ENCODE measurements at regions not wholly inside any gene's neighbourhood (a gene's known extent, or its start where the extent isn't known, plus 50 kb on each side); places are given as distances from the start of the nearest gene placed in this dataset.

GRCh38 chr10:84908491-84908890 lies 580.1 kb downstream of the CCSER2 start:
- Histone ChIP-seq H3K9me3 (no peaks in the 10 kb centered on the region), H3K4me3 (no peak overlapping the region), H3K36me3 (no peaks in the 10 kb centered on the region), H3K27ac (no peak overlapping the region), H3K4me1 (no peaks in the 10 kb centered on the region), H3K27me3 (no peaks in the 10 kb centered on the region)
- 54 to 59% methylated on average over 4 of the region's 4 CpGs for WGBS, 2 donors
- DNase-seq: no peak
- intact Hi-C loops (cut with DNase I): no loop called here
- no peak for TF ChIP-seq POLR2A (IDR thresholded peaks at IDR 0.05)
- TF ChIP-seq, protein P1, sequence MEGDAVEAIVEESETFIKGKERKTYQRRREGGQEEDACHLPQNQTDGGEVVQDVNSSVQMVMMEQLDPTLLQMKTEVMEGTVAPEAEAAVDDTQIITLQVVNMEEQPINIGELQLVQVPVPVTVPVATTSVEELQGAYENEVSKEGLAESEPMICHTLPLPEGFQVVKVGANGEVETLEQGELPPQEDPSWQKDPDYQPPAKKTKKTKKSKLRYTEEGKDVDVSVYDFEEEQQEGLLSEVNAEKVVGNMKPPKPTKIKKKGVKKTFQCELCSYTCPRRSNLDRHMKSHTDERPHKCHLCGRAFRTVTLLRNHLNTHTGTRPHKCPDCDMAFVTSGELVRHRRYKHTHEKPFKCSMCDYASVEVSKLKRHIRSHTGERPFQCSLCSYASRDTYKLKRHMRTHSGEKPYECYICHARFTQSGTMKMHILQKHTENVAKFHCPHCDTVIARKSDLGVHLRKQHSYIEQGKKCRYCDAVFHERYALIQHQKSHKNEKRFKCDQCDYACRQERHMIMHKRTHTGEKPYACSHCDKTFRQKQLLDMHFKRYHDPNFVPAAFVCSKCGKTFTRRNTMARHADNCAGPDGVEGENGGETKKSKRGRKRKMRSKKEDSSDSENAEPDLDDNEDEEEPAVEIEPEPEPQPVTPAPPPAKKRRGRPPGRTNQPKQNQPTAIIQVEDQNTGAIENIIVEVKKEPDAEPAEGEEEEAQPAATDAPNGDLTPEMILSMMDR (IDR thresholded peaks at IDR 0.05): no peak

GRCh38 chr10:84921701-84922100 lies 593.3 kb downstream of the CCSER2 start:
- no peak for DNase-seq
- TF ChIP-seq, protein P1 (IDR thresholded peaks at IDR 0.05): no peak
- TF ChIP-seq POLR2A (IDR thresholded peaks at IDR 0.05): no peak
- Histone ChIP-seq H3K4me3 (no peak overlapping the region), H3K27me3 (no peaks in the 10 kb centered on the region), H3K27ac (no peak overlapping the region), H3K4me1 (no peaks in the 10 kb centered on the region), H3K36me3 (no peaks in the 10 kb centered on the region), H3K9me3 (peaks cover 0 to 7% (median 0%) of the 10 kb centered on the region in 3 donors)
- WGBS, 2 donors: 35% methylated on average over 1 of the region's 1 CpG
- intact Hi-C loops (cut with DNase I): no loop called here

DNA sequence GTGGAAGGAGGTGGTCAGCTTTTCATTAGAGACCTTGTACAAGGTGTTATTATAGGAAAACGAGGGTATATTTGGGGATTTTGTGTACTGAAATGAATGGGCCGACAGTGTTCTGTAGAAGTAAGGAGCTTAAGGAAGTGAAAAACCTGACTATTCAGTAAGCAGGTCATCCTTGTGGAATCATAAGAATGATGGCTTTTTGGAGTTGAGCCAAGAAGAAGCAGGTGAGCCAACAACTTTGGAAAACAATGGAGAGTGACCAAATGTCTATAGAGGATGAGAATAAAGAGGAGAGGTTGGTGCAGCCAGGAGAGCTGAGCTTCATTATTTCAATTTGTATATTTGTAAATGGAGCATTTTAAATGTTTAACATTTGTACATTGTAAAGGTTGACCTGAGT lies 595.7 kb downstream of the CCSER2 start:
- Histone ChIP-seq H3K27me3 (no peaks in the 10 kb centered on the region), H3K27ac (no peak overlapping the region), H3K9me3 (peaks cover 0 to 4% (median 0%) of the 10 kb centered on the region in 3 donors), H3K36me3 (no peaks in the 10 kb centered on the region), H3K4me3 (no peak overlapping the region), H3K4me1 (no peaks in the 10 kb centered on the region)
- no peak for DNase-seq
- intact Hi-C loops (cut with DNase I): no loop called here
- WGBS, 2 donors: 60 to 72% methylated on average over 2 of the region's 2 CpGs
- TF ChIP-seq, protein P1 (IDR thresholded peaks at IDR 0.05): no peak
- TF ChIP-seq POLR2A (IDR thresholded peaks at IDR 0.05): no peak

- H3K27ac ChIP-seq: no peak overlapping the region
- no peak for DNase-seq
- H3K9me3 ChIP-seq: no peaks in the 10 kb centered on the region
- no peaks in the 10 kb centered on the region for H3K27me3 ChIP-seq
- TF ChIP-seq POLR2A (IDR thresholded peaks at IDR 0.05): no peak
- TF ChIP-seq, protein P1 (IDR thresholded peaks at IDR 0.05): no peak
- intact Hi-C loops (cut with DNase I): no loop called here
- H3K4me3 ChIP-seq: no peak overlapping the region
- no peaks in the 10 kb centered on the region for H3K36me3 ChIP-seq
- no peaks in the 10 kb centered on the region for H3K4me1 ChIP-seq
These were observed 597.1 kb downstream of the CCSER2 start for GRCh38 chr10:84925495-84925894.

- 63 to 78% methylated on average over 6 to 7 of the region's 7 CpGs for WGBS, 2 donors
- Histone ChIP-seq H3K4me3 (no peak overlapping the region), H3K36me3 (no peaks in the 10 kb centered on the region), H3K27ac (no peak overlapping the region), H3K4me1 (no peaks in the 10 kb centered on the region), H3K27me3 (no peaks in the 10 kb centered on the region), H3K9me3 (no peaks in the 10 kb centered on the region)
- DNase-seq: no peak
- intact Hi-C loops (cut with DNase I): no loop called here
- TF ChIP-seq, protein P1 (IDR thresholded peaks at IDR 0.05): no peak
- TF ChIP-seq POLR2A (IDR thresholded peaks at IDR 0.05): no peak
These were observed 605.0 kb downstream of the CCSER2 start for GRCh38 chr10:84933402-84933801.
